ENCODE measurements at regions not wholly inside any gene's neighbourhood (a gene's known extent, or its start where the extent isn't known, plus 50 kb on each side); places are given as distances from the start of the nearest gene placed in this dataset.

GRCh38 chr3:193982258-193982659 is 153.7 kb upstream of the HES1 start:
- Histone ChIP-seq H4K20me1 (ENCODE audit: insufficient read depth, low read length) (no peaks in the 10 kb centered on the region), H3K4me3 (ENCODE audit: low read depth in 1 of 2, low read length in 2 of 2) (no peak overlapping the region), H3K27me3 (ENCODE audit: insufficient read depth, low read length, poor library complexity) (peaks cover 14% of the 10 kb centered on the region), H3K79me2 (ENCODE audit: insufficient read depth, low read length) (no peaks in the 10 kb centered on the region), H2AFZ (ENCODE audit: low read depth, low read length) (no peak overlapping the region), H3K36me3 (ENCODE audit: insufficient read depth, low read length) (no peaks in the 10 kb centered on the region), H3K4me1 (ENCODE audit: insufficient read depth, low read length) (no peaks in the 10 kb centered on the region), H3K9ac (ENCODE audit: low read depth, low read length) (no peak overlapping the region), H3K27ac (ENCODE audit: low read length) (no peak overlapping the region), H3K4me2 (ENCODE audit: insufficient read depth, low read length) (no peak overlapping the region), H3K9me3 (ENCODE audit: insufficient read depth, low read length, severe bottlenecking) (no peaks in the 10 kb centered on the region)
- DNase-seq (no peak), ATAC-seq (ENCODE audit: insufficient read depth, low read depth) (no peak)
- TF ChIP-seq CTCF (IDR thresholded peaks at IDR 0.05; ENCODE audit: borderline replicate concordance, extremely low read depth, low read length, poor library complexity, severe bottlenecking) (no peak), EZH2 (IDR thresholded peaks at IDR 0.05; ENCODE audit: borderline replicate concordance, low read depth, low read length, severe bottlenecking) (no peak)

GRCh38 chr3:193983846-193984818 is 151.8 kb upstream of the HES1 start:
- H3K9ac ChIP-seq (ENCODE audit: low read depth, low read length): no peak overlapping the region
- H3K9me3 ChIP-seq (ENCODE audit: insufficient read depth, low read length, severe bottlenecking): no peaks in the 10 kb centered on the region
- H2AFZ ChIP-seq (ENCODE audit: low read depth, low read length): no peak overlapping the region
- TF ChIP-seq CTCF (IDR thresholded peaks at IDR 0.05; ENCODE audit: borderline replicate concordance, extremely low read depth, low read length, poor library complexity, severe bottlenecking) (no peak), EZH2 (IDR thresholded peaks at IDR 0.05; ENCODE audit: borderline replicate concordance, low read depth, low read length, severe bottlenecking) (no peak)
- H3K79me2 ChIP-seq (ENCODE audit: insufficient read depth, low read length): no peaks in the 10 kb centered on the region
- no peaks in the 10 kb centered on the region for H3K4me1 ChIP-seq (ENCODE audit: insufficient read depth, low read length)
- no peak for DNase-seq
- H3K4me3 ChIP-seq (ENCODE audit: low read depth in 1 of 2, low read length in 2 of 2): no peak overlapping the region
- H3K4me2 ChIP-seq (ENCODE audit: insufficient read depth, low read length): no peak overlapping the region
- ATAC-seq (ENCODE audit: insufficient read depth, low read depth): no peak
- H3K27ac ChIP-seq (ENCODE audit: low read length): no peak overlapping the region
- no peaks in the 10 kb centered on the region for H4K20me1 ChIP-seq (ENCODE audit: insufficient read depth, low read length)
- H3K36me3 ChIP-seq (ENCODE audit: insufficient read depth, low read length): no peaks in the 10 kb centered on the region
- peaks cover 27% of the 10 kb centered on the region for H3K27me3 ChIP-seq (ENCODE audit: insufficient read depth, low read length, poor library complexity)

- no peaks in the 10 kb centered on the region for H3K4me1 ChIP-seq (ENCODE audit: insufficient read depth, low read length)
- DNase-seq: no peak
- H3K9ac ChIP-seq (ENCODE audit: low read depth, low read length): no peak overlapping the region
- H3K36me3 ChIP-seq (ENCODE audit: insufficient read depth, low read length): no peaks in the 10 kb centered on the region
- H3K79me2 ChIP-seq (ENCODE audit: insufficient read depth, low read length): no peaks in the 10 kb centered on the region
- no peak for TF ChIP-seq CTCF (IDR thresholded peaks at IDR 0.05; ENCODE audit: borderline replicate concordance, extremely low read depth, low read length, poor library complexity, severe bottlenecking)
- TF ChIP-seq EZH2 (IDR thresholded peaks at IDR 0.05; ENCODE audit: borderline replicate concordance, low read depth, low read length, severe bottlenecking): no peak
- no peak for ATAC-seq (ENCODE audit: insufficient read depth, low read depth)
- no peaks in the 10 kb centered on the region for H4K20me1 ChIP-seq (ENCODE audit: insufficient read depth, low read length)
- H3K4me3 ChIP-seq (ENCODE audit: low read depth in 1 of 2, low read length in 2 of 2): no peak overlapping the region
- no peak overlapping the region for H3K4me2 ChIP-seq (ENCODE audit: insufficient read depth, low read length)
- H3K9me3 ChIP-seq (ENCODE audit: insufficient read depth, low read length, severe bottlenecking): no peaks in the 10 kb centered on the region
- peaks cover 32% of the 10 kb centered on the region for H3K27me3 ChIP-seq (ENCODE audit: insufficient read depth, low read length, poor library complexity)
- no peak overlapping the region for H3K27ac ChIP-seq (ENCODE audit: low read length)
- H2AFZ ChIP-seq (ENCODE audit: low read depth, low read length): no peak overlapping the region
Measured at GRCh38 chr3:193984876-193985275, 151.1 kb upstream of the HES1 start.
